ENCODE measurements at regions not wholly inside any gene's neighbourhood (a gene's known extent, or its start where the extent isn't known, plus 50 kb on each side); places are given as distances from the start of the nearest gene placed in this dataset.

GRCh38 chr20:48058611-48059559 is 273.6 kb upstream of the SULF2 start:
- Histone ChIP-seq H3K4me3 (replicated peaks; ENCODE audit: insufficient read depth, low read length) (no peak overlapping the region), H3K27ac (replicated peaks) (no peak overlapping the region)
- DNase-seq (ENCODE audit: low read depth in 1 of 2, low spot score in 1 of 2) = no peak

GRCh38 chr20:48057739-48058138 is 272.5 kb upstream of the SULF2 start:
- no peaks in the 10 kb centered on the region for H3K27me3 ChIP-seq (ENCODE audit: insufficient read depth, poor library complexity, severe bottlenecking)
- no peak overlapping the region for H3K4me3 ChIP-seq (replicated peaks; ENCODE audit: insufficient read depth, low read length)
- DNase-seq (ENCODE audit: low read depth in 1 of 2, low spot score in 1 of 2) = no peak
- no peak overlapping the region for H3K27ac ChIP-seq (replicated peaks)
- TF ChIP-seq CTCF (IDR thresholded peaks at IDR 0.05; ENCODE audit: insufficient read depth, low read length) (no peak), POLR2AphosphoS5 (IDR thresholded peaks at IDR 0.05; ENCODE audit: low read depth) (no peak), REST (IDR thresholded peaks at IDR 0.05; ENCODE audit: insufficient replicate concordance, low read depth) (no peak), SPI1 (IDR thresholded peaks at IDR 0.05; ENCODE audit: borderline replicate concordance, low read depth) (no peak), GABPA (IDR thresholded peaks at IDR 0.05; ENCODE audit: low read depth) (no peak)

More at GRCh38 chr20:48058611-48059559, 273.6 kb upstream of the SULF2 start:
- H3K27me3 ChIP-seq (ENCODE audit: insufficient read depth, poor library complexity, severe bottlenecking) = no peaks in the 10 kb centered on the region
- no peak for TF ChIP-seq CTCF (IDR thresholded peaks at IDR 0.05; ENCODE audit: insufficient read depth, low read length)
- no peak for TF ChIP-seq GABPA (IDR thresholded peaks at IDR 0.05; ENCODE audit: low read depth)
- TF ChIP-seq REST (IDR thresholded peaks at IDR 0.05; ENCODE audit: insufficient replicate concordance, low read depth) = no peak
- TF ChIP-seq SPI1 (IDR thresholded peaks at IDR 0.05; ENCODE audit: borderline replicate concordance, low read depth) = no peak
- TF ChIP-seq POLR2AphosphoS5 (IDR thresholded peaks at IDR 0.05; ENCODE audit: low read depth) = no peak

GRCh38 chr20:48057251-48057650 is 272.0 kb upstream of the SULF2 start:
- Histone ChIP-seq H3K27me3 (ENCODE audit: insufficient read depth, poor library complexity, severe bottlenecking) (no peaks in the 10 kb centered on the region), H3K27ac (replicated peaks) (no peak overlapping the region), H3K4me3 (replicated peaks; ENCODE audit: insufficient read depth, low read length) (no peak overlapping the region)
- DNase-seq (ENCODE audit: low read depth in 1 of 2, low spot score in 1 of 2) = no peak
- TF ChIP-seq CTCF (IDR thresholded peaks at IDR 0.05; ENCODE audit: insufficient read depth, low read length) = no peak
